ENCODE measurements at regions not wholly inside any gene's neighbourhood (a gene's known extent, or its start where the extent isn't known, plus 50 kb on each side); places are given as distances from the start of the nearest gene placed in this dataset.

- DNase-seq, result no peak
- no peaks in the 10 kb centered on the region for H3K9me3 ChIP-seq
- no peaks in the 10 kb centered on the region for H3K36me3 ChIP-seq (ENCODE audit: low read depth, missing control alignments)
- no peaks in the 10 kb centered on the region for H3K27me3 ChIP-seq
- no peak overlapping the region for H3K4me3 ChIP-seq
- intact Hi-C loops (cut with DNase I; ENCODE audit: low total_unique reads), result no loop called here
- WGBS, 2 donors, result 93 to 97% methylated on average over 8 of the region's 8 CpGs
- H3K4me1 ChIP-seq, result no peaks in the 10 kb centered on the region
- no peak for TF ChIP-seq CTCF (IDR thresholded peaks at IDR 0.05)
- TF ChIP-seq POLR2A (IDR thresholded peaks at IDR 0.05), result no peak
- H3K27ac ChIP-seq, result no peak overlapping the region
These were observed 169.3 kb upstream of the BLID start for GRCh38 chr11:122285070-122285988.

GRCh38 chr11:122280870-122281269, 164.9 kb upstream of the BLID start:
- 81 to 87% methylated on average over 5 of the region's 5 CpGs for WGBS, 2 donors
- intact Hi-C loops (cut with DNase I; ENCODE audit: low total_unique reads), result no loop called here

GRCh38 chr11:122279194-122279593, 163.2 kb upstream of the BLID start:
- Histone ChIP-seq H3K27me3 (no peaks in the 10 kb centered on the region), H3K4me1 (no peaks in the 10 kb centered on the region), H3K4me3 (no peak overlapping the region), H3K36me3 (ENCODE audit: low read depth, missing control alignments) (no peaks in the 10 kb centered on the region), H3K27ac (no peak overlapping the region), H3K9me3 (no peaks in the 10 kb centered on the region)
- DNase-seq, result no peak
- no peak for TF ChIP-seq POLR2A (IDR thresholded peaks at IDR 0.05)
- no peak for TF ChIP-seq CTCF (IDR thresholded peaks at IDR 0.05)
- intact Hi-C loops (cut with DNase I; ENCODE audit: low total_unique reads), result no loop called here

More at GRCh38 chr11:122280870-122281269, 164.9 kb upstream of the BLID start:
- no peak for DNase-seq
- no peaks in the 10 kb centered on the region for H3K36me3 ChIP-seq (ENCODE audit: low read depth, missing control alignments)
- no peaks in the 10 kb centered on the region for H3K9me3 ChIP-seq
- H3K4me3 ChIP-seq, result no peak overlapping the region
- H3K4me1 ChIP-seq, result no peaks in the 10 kb centered on the region
- TF ChIP-seq POLR2A (IDR thresholded peaks at IDR 0.05), result no peak
- no peak for TF ChIP-seq CTCF (IDR thresholded peaks at IDR 0.05)
- no peak overlapping the region for H3K27ac ChIP-seq
- no peaks in the 10 kb centered on the region for H3K27me3 ChIP-seq

- H3K4me1 ChIP-seq, result no peaks in the 10 kb centered on the region
- H3K27ac ChIP-seq, result no peak overlapping the region
- H3K27me3 ChIP-seq, result no peaks in the 10 kb centered on the region
- no peaks in the 10 kb centered on the region for H3K36me3 ChIP-seq (ENCODE audit: low read depth, missing control alignments)
- WGBS, 2 donors, result 61 to 70% methylated on average over 4 of the region's 4 CpGs
- DNase-seq, result no peak
- intact Hi-C loops (cut with DNase I; ENCODE audit: low total_unique reads), result no loop called here
- no peak overlapping the region for H3K4me3 ChIP-seq
- no peaks in the 10 kb centered on the region for H3K9me3 ChIP-seq
- TF ChIP-seq CTCF (IDR thresholded peaks at IDR 0.05) (no peak), POLR2A (IDR thresholded peaks at IDR 0.05) (no peak)
These were observed 161.5 kb upstream of the BLID start for GRCh38 chr11:122277493-122277892.

- TF ChIP-seq CTCF (IDR thresholded peaks at IDR 0.05) (no peak), POLR2A (IDR thresholded peaks at IDR 0.05) (no peak)
- intact Hi-C loops (cut with DNase I; ENCODE audit: low total_unique reads), result no loop called here
- Histone ChIP-seq H3K27me3 (no peaks in the 10 kb centered on the region), H3K36me3 (ENCODE audit: low read depth, missing control alignments) (no peaks in the 10 kb centered on the region), H3K4me3 (no peak overlapping the region), H3K4me1 (no peaks in the 10 kb centered on the region), H3K9me3 (no peaks in the 10 kb centered on the region), H3K27ac (no peak overlapping the region)
- WGBS, 2 donors, result 89 to 94% methylated on average over 1 of the region's 1 CpG
- no peak for DNase-seq
These were observed 160.2 kb upstream of the BLID start for GRCh38 chr11:122276221-122276620.

All from testis (tissue), 2 donors.